Endodermal cell (in vitro differentiated cells): ENCODE measurements at regions not wholly inside any gene's neighbourhood (a gene's known extent, or its start where the extent isn't known, plus 50 kb on each side); places are given as distances from the start of the nearest gene placed in this dataset.
A peak's percentile ranks its signal among the peaks of the same experiment; 100 is the strongest.

Source experiments
- DNase-seq: peaks from one replicate; pipeline ENCODE4 v3.0.0-alpha.2; 2017
- H3K27ac ChIP-seq: 2 replicates; pipeline ENCODE4 v1.5.1; 2013; ENCODE audit warnings: mild to moderate bottlenecking, low read depth, low read length, moderate library complexity
- H3K27me3 ChIP-seq: 2 replicates; pipeline ENCODE4 v1.6.1; 2013; ENCODE audit warnings: mild to moderate bottlenecking, low read length, moderate library complexity; ENCODE audit not compliant: insufficient read depth, control insufficient read depth, poor library complexity, severe bottlenecking
- H3K36me3 ChIP-seq: 2 replicates; pipeline ENCODE4 v1.7.0; 2013; ENCODE audit warnings: mild to moderate bottlenecking, low read length, moderate library complexity; ENCODE audit not compliant: control insufficient read depth, insufficient read depth
- H3K4me1 ChIP-seq: one replicate; pipeline ENCODE4 v1.7.0; 2013; ENCODE audit warnings: low read length; ENCODE audit not compliant: control insufficient read depth, insufficient read depth
- H3K4me3 ChIP-seq: 2 replicates; pipeline ENCODE4 v1.5.1; 2013; ENCODE audit warnings: mild to moderate bottlenecking, low read length, moderate library complexity
- H3K9ac ChIP-seq: 2 replicates; pipeline ENCODE4 v1.6.1; 2013; ENCODE audit warnings: mild to moderate bottlenecking, low read length, moderate library complexity; ENCODE audit not compliant: poor library complexity, severe bottlenecking; ENCODE audit errors: extremely low read depth
- H3K9me3 ChIP-seq: 2 replicates; pipeline ENCODE4 v1.6.1; 2013; ENCODE audit warnings: mild to moderate bottlenecking, low read length, moderate library complexity; ENCODE audit not compliant: control insufficient read depth
- H3K27ac Mint-ChIP-seq: 2 replicates; pipeline ENCODE4 v1.8.0; 2020; ENCODE audit warnings: mixed read lengths
- H3K27me3 Mint-ChIP-seq: 2 replicates; pipeline ENCODE4 v1.8.0; 2021; ENCODE audit warnings: mild to moderate bottlenecking, mixed read lengths; ENCODE audit not compliant: insufficient read depth
- H3K36me3 Mint-ChIP-seq: 2 replicates; pipeline ENCODE4 v1.8.0; 2020; ENCODE audit warnings: low read depth, mixed read lengths
- H3K4me1 Mint-ChIP-seq: 2 replicates; pipeline ENCODE4 v1.8.0; 2020; ENCODE audit warnings: mixed read lengths
- H3K4me3 Mint-ChIP-seq: 2 replicates; pipeline ENCODE4 v1.8.0; 2020; ENCODE audit warnings: mild to moderate bottlenecking, moderate library complexity, mixed read lengths
- H3K9me3 Mint-ChIP-seq: 2 replicates; pipeline ENCODE4 v1.8.0; 2020; ENCODE audit warnings: mild to moderate bottlenecking, mixed read lengths
- CTCF ChIP-seq: fragments of 200-600 bp; sonication (generic); conservative IDR thresholded peaks from 2 replicates; pipeline ENCODE4 v1.5.0; 2021; ENCODE audit warnings: antibody characterized with exemption, mild to moderate bottlenecking
- WGBS, 2 experiments: methylation state at CpG; one replicate each; pipeline versions ENCODE4 v1.1.5 to v1.1.7; 2013; ENCODE audit warnings: missing lambda C conversion rate in 2 of 2, mixed read lengths in 1 of 2; ENCODE audit not compliant: insufficient coverage in 1 of 2, insufficient read length in 1 of 2; 5-methylcytosine and 5-hydroxymethylcytosine counted together

- DNase-seq, result peak; percentile 61
- H3K4me1 ChIP-seq, result no peaks in the 10 kb centered on the region
- H3K9me3 ChIP-seq, result no peaks in the 10 kb centered on the region
- no peak overlapping the region for H3K27ac Mint-ChIP-seq
- no peaks in the 10 kb centered on the region for H3K36me3 ChIP-seq
- peaks cover 20% of the 10 kb centered on the region for H3K4me1 Mint-ChIP-seq
- H3K27me3 ChIP-seq, result no peaks in the 10 kb centered on the region
- no peak overlapping the region for H3K4me3 Mint-ChIP-seq
- H3K9ac ChIP-seq, result no peak overlapping the region
- H3K9me3 Mint-ChIP-seq, result peaks cover 3% of the 10 kb centered on the region
- no peak overlapping the region for H3K4me3 ChIP-seq
- no peaks in the 10 kb centered on the region for H3K36me3 Mint-ChIP-seq
- H3K27me3 Mint-ChIP-seq, result peaks cover 5% of the 10 kb centered on the region
- WGBS, 2 experiments, result 59 to 72% methylated on average over 7 to 11 of the region's 11 CpGs
- no peak for TF ChIP-seq CTCF
- no peak overlapping the region for H3K27ac ChIP-seq
These were observed 267.4 kb upstream of the EXOC2 start for GRCh38 chr6:960356-960755.

GRCh38 chr6:958488-958887 lies 265.5 kb upstream of the EXOC2 start:
- Mint-ChIP-seq H3K27me3 (peaks cover 3% of the 10 kb centered on the region), H3K4me1 (peaks cover 18% of the 10 kb centered on the region), H3K9me3 (peaks cover 3% of the 10 kb centered on the region), H3K36me3 (no peaks in the 10 kb centered on the region), H3K27ac (no peak overlapping the region), H3K4me3 (no peak overlapping the region)
- no peak for TF ChIP-seq CTCF
- Histone ChIP-seq H3K36me3 (no peaks in the 10 kb centered on the region), H3K9ac (no peak overlapping the region), H3K27me3 (no peaks in the 10 kb centered on the region), H3K9me3 (no peaks in the 10 kb centered on the region), H3K4me1 (no peaks in the 10 kb centered on the region), H3K27ac (no peak overlapping the region), H3K4me3 (no peak overlapping the region)
- DNase-seq, result no peak
- WGBS, 2 experiments, result 80 to 92% methylated on average over 1 to 5 of the region's 5 CpGs

DNA sequence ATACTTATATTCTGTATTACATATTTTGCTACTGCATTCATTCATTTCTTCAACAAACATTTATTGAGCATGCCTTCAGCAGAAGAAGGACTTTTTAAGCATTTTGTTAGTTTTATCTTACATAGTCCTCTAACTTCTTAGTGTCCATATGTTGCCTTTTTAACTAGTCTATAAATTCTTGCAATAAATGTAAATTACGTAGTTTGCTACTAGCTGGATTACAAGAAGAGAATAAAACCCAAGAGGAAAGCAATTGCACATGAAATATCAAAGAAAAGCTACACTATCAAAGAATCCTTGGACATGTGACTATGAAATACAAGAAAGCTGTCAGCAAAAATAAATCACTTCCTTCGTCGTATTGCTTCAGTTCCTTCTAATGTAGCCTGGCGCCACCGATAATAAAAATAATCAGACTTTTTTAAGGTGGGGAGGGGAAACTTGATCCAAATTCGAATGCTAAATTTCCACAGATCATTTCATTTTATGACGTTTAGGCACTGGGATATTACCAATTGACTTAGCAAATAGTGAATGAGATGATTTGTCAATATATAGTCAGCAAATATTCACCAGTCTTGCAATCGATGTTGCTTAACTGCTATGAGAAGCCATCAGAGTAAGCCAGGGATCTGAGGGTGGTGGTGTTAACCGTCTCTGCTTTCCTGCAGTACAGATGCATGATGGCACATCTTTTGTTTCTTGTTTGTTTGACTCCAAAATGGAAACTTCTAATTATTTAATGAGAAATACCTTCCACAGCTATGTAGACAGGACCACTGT lies 258.7 kb upstream of the EXOC2 start:
- Mint-ChIP-seq H3K4me3 (no peak overlapping the region), H3K4me1 (no peaks in the 10 kb centered on the region), H3K27me3 (peaks cover 4% of the 10 kb centered on the region), H3K27ac (no peak overlapping the region), H3K9me3 (no peaks in the 10 kb centered on the region), H3K36me3 (no peaks in the 10 kb centered on the region)
- Histone ChIP-seq H3K36me3 (no peaks in the 10 kb centered on the region), H3K27ac (no peak overlapping the region), H3K9me3 (no peaks in the 10 kb centered on the region), H3K4me1 (no peaks in the 10 kb centered on the region), H3K27me3 (no peaks in the 10 kb centered on the region), H3K4me3 (no peak overlapping the region), H3K9ac (no peak overlapping the region)
- DNase-seq, result no peak
- 92 to 97% methylated on average over 5 to 9 of the region's 9 CpGs for WGBS, 2 experiments
- TF ChIP-seq CTCF, result no peak
